ENCODE measurements at regions not wholly inside any gene's neighbourhood (a gene's known extent, or its start where the extent isn't known, plus 50 kb on each side); places are given as distances from the start of the nearest gene placed in this dataset.

GRCh38 chr5:57113481-57113880 lies 60.4 kb upstream of the GPBP1 start:
- no peak for TF ChIP-seq CTCF (IDR thresholded peaks at IDR 0.05; ENCODE audit: extremely low read depth, missing control alignments)
- no peak for DNase-seq (ENCODE audit: low spot score)

- DNase-seq (ENCODE audit: low spot score), result no peak
These were observed 56.3 kb upstream of the GPBP1 start for GRCh38 chr5:57117596-57117995.

GRCh38 chr5:57119031-57119430 lies 54.8 kb upstream of the GPBP1 start:
- no peak for DNase-seq (ENCODE audit: low spot score)
- TF ChIP-seq CTCF (IDR thresholded peaks at IDR 0.05; ENCODE audit: extremely low read depth, missing control alignments), result no peak

More at GRCh38 chr5:57117596-57117995, 56.3 kb upstream of the GPBP1 start:
- TF ChIP-seq CTCF (IDR thresholded peaks at IDR 0.05; ENCODE audit: extremely low read depth, missing control alignments), result no peak

GRCh38 chr5:57124014-57124413 lies 49.8 kb upstream of the GPBP1 start:
- TF ChIP-seq CTCF (IDR thresholded peaks at IDR 0.05; ENCODE audit: extremely low read depth, missing control alignments), result no peak
- no peak for DNase-seq (ENCODE audit: low spot score)

All from GM20000 (cell line).